HEK293 (cell line): ENCODE measurements at regions not wholly inside any gene's neighbourhood (a gene's known extent, or its start where the extent isn't known, plus 50 kb on each side); places are given as distances from the start of the nearest gene placed in this dataset.
A peak's percentile ranks its signal among the peaks of the same experiment; 100 is the strongest.
"Not testable (repeated sequence)": the region's sequence is repeated elsewhere in the genome, so short reads cannot be mapped to it uniquely, and the experiment has no call there.

ENCODE experiments used
- CTCF ChIA-PET: fragments of 350-600 bp; formaldehyde crosslinking; extraction: SDS; loops from one replicate; lab custom pipeline; 2021; ENCODE audit warnings: antibody characterized with exemption; lab: Yijun Ruan, JAX
- POLR2A ChIA-PET: fragments of 300-600 bp; formaldehyde crosslinking; extraction: SDS; loops from one replicate; lab custom pipeline; 2020; ENCODE audit warnings: antibody characterized with exemption, inconsistent platforms; lab: Yijun Ruan, JAX
- H3K27ac ChIP-seq: fragments of 200-500 bp; sonication (Bioruptor generic); 2 replicates; pipeline ENCODE4 v1.5.1; 2014; ENCODE audit warnings: low read depth, low read length, control low read depth, inconsistent platforms; ENCODE audit errors: extremely low read depth
- H3K36me3 ChIP-seq, 2 experiments: fragments of 200-500 bp in 1 of 2; sonication (Bioruptor generic) in 1 of 2; 1 replicate in 1 of 2; 2 replicates in 1 of 2; pipeline ENCODE4 v1.5.1; 2014 to 2017; ENCODE audit warnings: inconsistent platforms in 2 of 2, low read length in 2 of 2; ENCODE audit not compliant: control insufficient read depth in 2 of 2, insufficient read depth in 1 of 2
- H3K4me1 ChIP-seq: fragments of 200-500 bp; sonication (Bioruptor generic); 2 replicates; pipeline ENCODE4 v1.5.1; 2014; ENCODE audit warnings: mild to moderate bottlenecking, low read length, inconsistent platforms; ENCODE audit not compliant: control insufficient read depth, insufficient read depth
- H3K4me3 ChIP-seq: 2 replicates; pipeline ENCODE4 v1.5.1; 2011; ENCODE audit warnings: low read depth, mild to moderate bottlenecking, control low read depth, low read length, moderate library complexity
- H3K9me3 ChIP-seq: fragments of 200-500 bp; sonication (Bioruptor generic); 2 replicates; pipeline ENCODE4 v1.5.1; 2014; ENCODE audit warnings: low read depth, low read length, inconsistent platforms; ENCODE audit not compliant: control insufficient read depth, insufficient read depth
- INSM2 ChIP-seq: fragments of 450-650 bp; formaldehyde crosslinking; IDR thresholded peaks from 2 replicates; pipeline ENCODE4 v1.5.1; 2016; ENCODE audit warnings: missing biosample characterization, missing genetic modification characterization
- RBAK ChIP-seq: fragments of 450-650 bp; formaldehyde crosslinking; IDR thresholded peaks from 2 replicates; pipeline ENCODE4 v1.5.1; 2016; ENCODE audit warnings: missing biosample characterization, missing genetic modification characterization
- SCRT2 ChIP-seq: fragments of 450-650 bp; formaldehyde crosslinking; IDR thresholded peaks from 2 replicates; pipeline ENCODE4 v1.5.1; 2016; ENCODE audit warnings: missing biosample characterization, missing genetic modification characterization
- ZBTB17 ChIP-seq: fragments of 450-650 bp; formaldehyde crosslinking; IDR thresholded peaks from 2 replicates; pipeline ENCODE4 v1.5.1; 2016; ENCODE audit warnings: missing biosample characterization, missing genetic modification characterization
- ZBTB8A ChIP-seq: fragments of 450-650 bp; formaldehyde crosslinking; IDR thresholded peaks from 2 replicates; pipeline ENCODE4 v1.5.1; 2016; ENCODE audit warnings: missing biosample characterization, missing genetic modification characterization
- ZNF157 ChIP-seq: fragments of 450-650 bp; formaldehyde crosslinking; IDR thresholded peaks from 2 replicates; pipeline ENCODE4 v1.5.1; 2016; ENCODE audit warnings: missing biosample characterization, missing genetic modification characterization
- ZNF398 ChIP-seq: fragments of 450-650 bp; formaldehyde crosslinking; IDR thresholded peaks from 2 replicates; pipeline ENCODE4 v1.5.1; 2017; ENCODE audit warnings: missing biosample characterization, missing genetic modification characterization
- ZNF561 ChIP-seq: fragments of 450-650 bp; IDR thresholded peaks from 2 replicates; pipeline ENCODE4 v1.5.1; 2018; ENCODE audit warnings: missing biosample characterization, missing genetic modification characterization, borderline replicate concordance
- ZNF624 ChIP-seq: fragments of 450-650 bp; formaldehyde crosslinking; IDR thresholded peaks from 2 replicates; pipeline ENCODE4 v1.5.1; 2017; ENCODE audit warnings: missing biosample characterization, missing genetic modification characterization
- ZSCAN16 ChIP-seq: fragments of 450-650 bp; formaldehyde crosslinking; IDR thresholded peaks from 2 replicates; pipeline ENCODE4 v1.5.1; 2016; ENCODE audit warnings: missing biosample characterization, missing genetic modification characterization
- TF ChIP-seq, protein P1 (sequence below): fragments of 450-650 bp; formaldehyde crosslinking; conservative IDR thresholded peaks from 2 replicates; pipeline ENCODE4 v1.5.1; 2016; ENCODE audit warnings: low read depth, missing biosample characterization, missing genetic modification characterization

DNA sequence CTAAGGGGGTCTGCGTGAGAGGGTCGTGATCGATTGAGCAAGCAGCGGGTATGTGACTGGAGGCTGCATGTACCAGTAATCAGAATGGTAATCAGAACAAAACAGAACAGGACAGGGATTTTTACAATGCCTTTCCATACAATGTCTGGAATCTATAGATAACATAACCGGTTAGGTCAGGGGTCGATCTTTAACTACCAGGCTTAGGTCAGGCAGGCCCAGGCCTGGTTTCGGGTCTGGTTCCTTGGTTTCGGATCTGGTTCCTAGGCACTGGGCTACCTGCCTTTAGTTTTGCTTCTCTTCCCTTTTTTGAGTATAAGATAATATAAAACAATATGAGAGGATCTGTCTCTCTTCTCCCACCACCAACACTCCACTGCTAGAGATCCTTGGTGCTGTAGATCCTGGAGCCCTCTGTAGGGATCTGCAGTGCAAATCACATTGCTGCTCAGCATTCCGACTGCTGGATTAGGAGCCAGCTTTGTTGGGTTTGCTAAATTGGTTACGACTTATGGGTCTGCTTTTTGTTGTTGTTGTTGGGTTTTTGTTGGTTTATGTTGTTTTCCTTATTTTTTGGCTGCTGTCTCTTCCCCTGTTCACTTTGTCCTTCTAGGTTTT is 88.0 kb downstream of the SPRY4 start:
- TF ChIP-seq ZBTB17 (tag by site-specific recombination), result peak; percentile 33; the same call in 1 of the 2 replicates
- POLR2A ChIA-PET, result not testable (repeated sequence)

GRCh38 chr5:142235870-142236672 is 88.8 kb downstream of the SPRY4 start:
- CTCF ChIA-PET, result no interaction called here
- no peaks in the 10 kb centered on the region for H3K9me3 ChIP-seq
- H3K27ac ChIP-seq, result no peak overlapping the region
- no peaks in the 10 kb centered on the region for H3K4me1 ChIP-seq
- no peaks in the 10 kb centered on the region for H3K36me3 ChIP-seq
- no peak overlapping the region for H3K4me3 ChIP-seq
- POLR2A ChIA-PET, result no interaction called here
- TF ChIP-seq ZNF561 (tag by site-specific recombination) (no peak), ZNF624 (no peak), ZBTB8A (tag by site-specific recombination) (0 out of 2 replicates have a peak, but pooled peaks have one; percentile 19)

More for the DNA sequence above, 88.0 kb downstream of the SPRY4 start:
- H3K4me1 ChIP-seq, H3K4me3 ChIP-seq, CTCF ChIA-PET, H3K9me3 ChIP-seq, H3K36me3 ChIP-seq, H3K27ac ChIP-seq: not testable (repeated sequence)

DNA sequence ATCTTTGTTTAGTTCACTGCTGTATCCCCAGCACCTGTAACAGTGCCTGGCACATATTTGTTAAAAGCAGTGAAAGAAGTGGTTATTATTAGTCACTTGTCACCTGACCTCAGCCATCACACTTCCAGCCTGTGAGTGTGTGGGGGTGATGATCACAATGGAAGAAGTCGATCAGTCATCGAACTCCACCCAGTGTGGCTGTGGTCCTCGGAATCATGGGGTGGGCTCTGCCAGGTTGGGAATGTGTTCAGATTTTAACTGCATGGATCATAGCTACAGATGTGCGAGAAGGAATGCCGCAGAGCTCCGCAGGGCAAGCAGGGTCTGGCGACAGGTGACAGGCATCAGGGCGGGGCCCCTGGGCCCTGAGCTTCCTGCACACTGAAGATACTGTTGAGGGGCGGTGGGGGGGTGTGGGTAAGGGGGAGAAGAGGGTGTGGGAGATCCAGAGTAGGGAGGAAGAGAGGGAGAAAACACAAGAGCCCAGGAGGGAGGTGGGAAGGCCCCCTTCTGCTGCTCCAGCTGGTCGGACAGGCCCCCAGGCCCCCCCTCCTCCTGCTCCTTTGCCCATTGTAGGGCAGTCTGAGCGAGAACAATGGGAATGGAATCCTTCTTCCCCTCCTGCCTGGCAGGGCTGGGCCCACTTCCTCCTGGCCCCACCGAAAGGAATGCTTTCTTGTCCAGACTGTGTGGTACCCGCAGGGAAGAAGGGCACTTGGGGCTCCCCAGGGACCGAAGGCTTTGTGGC is 89.6 kb downstream of the SPRY4 start:
- TF ChIP-seq SCRT2 (tag by site-specific recombination) (peak; percentile 77), RBAK (tag by site-specific recombination) (no peak), ZNF398 (peak; percentile 38)
- H3K9me3 ChIP-seq, result no peaks in the 10 kb centered on the region
- ChIA-PET CTCF (interaction anchor here (0.6 kb wide), 1 partner anchor 210 kb away, joined by 3 read pairs; no protein-coding TSS in a partner anchor), POLR2A (no interaction called here)
- no peaks in the 10 kb centered on the region for H3K4me1 ChIP-seq
- no peak overlapping the region for H3K4me3 ChIP-seq
- H3K36me3 ChIP-seq, result no peaks in the 10 kb centered on the region
- H3K27ac ChIP-seq, result no peak overlapping the region

DNA sequence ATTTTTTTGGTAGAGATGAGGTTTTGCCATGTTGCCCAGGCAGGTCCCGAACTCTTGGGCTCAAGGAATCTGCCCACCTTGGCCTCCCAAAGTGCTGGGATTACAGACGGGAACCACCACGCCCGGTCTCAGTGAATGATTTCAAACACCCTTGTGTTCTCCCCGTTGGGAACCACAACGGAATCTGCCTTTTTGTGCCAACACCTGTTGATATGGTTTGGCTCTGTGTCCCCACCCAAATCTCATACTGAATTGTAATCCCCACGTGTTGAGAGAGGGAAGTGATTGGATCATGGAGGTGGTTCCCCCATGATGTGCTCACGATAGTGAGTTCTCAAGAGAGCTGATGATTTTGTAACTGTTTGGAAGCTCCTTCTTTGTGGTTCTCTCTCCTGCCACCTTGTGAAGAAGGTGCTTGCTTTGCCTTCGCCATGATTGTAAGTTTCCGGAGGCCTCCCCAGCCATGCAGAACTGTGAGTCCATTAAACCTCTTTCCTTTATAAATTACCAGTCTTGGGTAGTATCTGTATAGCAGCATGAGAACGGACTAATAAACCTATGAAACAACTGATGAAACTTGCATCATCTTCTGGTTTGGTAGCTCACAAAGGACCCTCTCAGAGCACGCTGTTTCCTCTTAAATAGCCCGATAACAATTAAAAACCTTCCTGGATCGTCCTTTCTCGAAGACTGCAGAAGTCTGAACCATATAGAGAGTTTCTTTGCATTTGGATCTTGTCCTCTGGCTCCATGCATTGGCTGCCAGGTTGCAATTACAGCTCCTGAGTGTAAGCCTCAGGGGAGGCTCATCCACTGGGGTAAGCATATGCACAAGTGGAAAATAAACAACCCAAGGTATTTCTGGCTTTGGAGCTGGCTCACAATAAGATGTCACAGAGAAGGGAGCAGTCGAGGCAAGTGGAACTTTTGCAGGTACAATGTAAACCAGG is 91.5 kb downstream of the SPRY4 start:
- Histone ChIP-seq H3K36me3 (no peaks in the 10 kb centered on the region), H3K27ac (no peak overlapping the region), H3K4me3 (no peak overlapping the region), H3K4me1 (no peaks in the 10 kb centered on the region), H3K9me3 (no peaks in the 10 kb centered on the region)
- ChIA-PET POLR2A (interaction anchor here (0.5 to 0.8 kb wide), 2 partner anchors 10 to 57 kb away, joined by 3 read pairs; no protein-coding TSS in a partner anchor), CTCF (interaction anchor here (0.5 to 1.0 kb wide), 4 partner anchors 9 to 456 kb away, joined by 3 to 6 read pairs (median 3); no protein-coding TSS in a partner anchor)
- no peak for TF ChIP-seq ZNF157 (tag by site-specific recombination)
- no peak for TF ChIP-seq ZNF624
- TF ChIP-seq, protein P1, sequence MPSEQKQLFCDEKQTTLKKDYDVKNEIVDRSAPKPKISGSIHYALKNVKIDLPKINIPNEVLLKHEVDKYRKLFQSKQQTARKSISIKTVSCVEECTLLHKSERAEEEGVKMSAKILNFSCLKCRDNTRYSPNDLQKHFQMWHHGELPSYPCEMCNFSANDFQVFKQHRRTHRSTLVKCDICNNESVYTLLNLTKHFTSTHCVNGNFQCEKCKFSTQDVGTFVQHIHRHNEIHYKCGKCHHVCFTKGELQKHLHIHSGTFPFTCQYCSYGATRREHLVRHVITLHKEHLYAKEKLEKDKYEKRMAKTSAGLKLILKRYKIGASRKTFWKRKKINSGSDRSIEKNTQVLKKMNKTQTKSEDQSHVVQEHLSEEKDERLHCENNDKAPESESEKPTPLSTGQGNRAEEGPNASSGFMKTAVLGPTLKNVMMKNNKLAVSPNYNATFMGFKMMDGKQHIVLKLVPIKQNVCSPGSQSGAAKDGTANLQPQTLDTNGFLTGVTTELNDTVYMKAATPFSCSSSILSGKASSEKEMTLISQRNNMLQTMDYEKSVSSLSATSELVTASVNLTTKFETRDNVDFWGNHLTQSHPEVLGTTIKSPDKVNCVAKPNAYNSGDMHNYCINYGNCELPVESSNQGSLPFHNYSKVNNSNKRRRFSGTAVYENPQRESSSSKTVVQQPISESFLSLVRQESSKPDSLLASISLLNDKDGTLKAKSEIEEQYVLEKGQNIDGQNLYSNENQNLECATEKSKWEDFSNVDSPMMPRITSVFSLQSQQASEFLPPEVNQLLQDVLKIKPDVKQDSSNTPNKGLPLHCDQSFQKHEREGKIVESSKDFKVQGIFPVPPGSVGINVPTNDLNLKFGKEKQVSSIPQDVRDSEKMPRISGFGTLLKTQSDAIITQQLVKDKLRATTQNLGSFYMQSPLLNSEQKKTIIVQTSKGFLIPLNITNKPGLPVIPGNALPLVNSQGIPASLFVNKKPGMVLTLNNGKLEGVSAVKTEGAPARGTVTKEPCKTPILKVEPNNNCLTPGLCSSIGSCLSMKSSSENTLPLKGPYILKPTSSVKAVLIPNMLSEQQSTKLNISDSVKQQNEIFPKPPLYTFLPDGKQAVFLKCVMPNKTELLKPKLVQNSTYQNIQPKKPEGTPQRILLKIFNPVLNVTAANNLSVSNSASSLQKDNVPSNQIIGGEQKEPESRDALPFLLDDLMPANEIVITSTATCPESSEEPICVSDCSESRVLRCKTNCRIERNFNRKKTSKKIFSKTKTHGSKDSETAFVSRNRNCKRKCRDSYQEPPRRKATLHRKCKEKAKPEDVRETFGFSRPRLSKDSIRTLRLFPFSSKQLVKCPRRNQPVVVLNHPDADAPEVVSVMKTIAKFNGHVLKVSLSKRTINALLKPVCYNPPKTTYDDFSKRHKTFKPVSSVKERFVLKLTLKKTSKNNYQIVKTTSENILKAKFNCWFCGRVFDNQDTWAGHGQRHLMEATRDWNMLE (tag by site-specific recombination), result peak; percentile 23; the same call in 1 of the 2 replicates
- TF ChIP-seq ZSCAN16 (tag by site-specific recombination), result no peak
- TF ChIP-seq INSM2 (tag by site-specific recombination), result no peak
